RWPE1 (cell line): ENCODE measurements at regions not wholly inside any gene's neighbourhood (a gene's known extent, or its start where the extent isn't known, plus 50 kb on each side); places are given as distances from the start of the nearest gene placed in this dataset.
"Not testable (repeated sequence)": the region's sequence is repeated elsewhere in the genome, so short reads cannot be mapped to it uniquely, and the experiment has no call there.

Source experiments
- CTCF ChIA-PET: fragments of 350-600 bp; sonication (Branson Sonifier 250); formaldehyde crosslinking; extraction: SDS; loops from one replicate; lab custom pipeline; 2021; lab: Yijun Ruan, JAX
- POLR2A ChIA-PET: fragments of 400-600 bp; formaldehyde crosslinking; extraction: SDS; loops from one replicate; lab custom pipeline; 2020; ENCODE audit warnings: antibody characterized with exemption; ENCODE audit not compliant: low non-redundant PET; lab: Yijun Ruan, JAX
- DNase-seq: peaks from one replicate; pipeline ENCODE4 v3.0.0; 2012; ENCODE audit warnings: low spot score
- H3K27ac ChIP-seq: fragments of 450-650 bp; 2 replicates; pipeline ENCODE4 v1.5.1; 2017
- TF ChIP-seq, protein P1 (sequence below): fragments of 450-650 bp; conservative IDR thresholded peaks from 2 replicates; pipeline ENCODE4 v1.5.1; 2017; ENCODE audit warnings: low read depth, mild to moderate bottlenecking

DNA sequence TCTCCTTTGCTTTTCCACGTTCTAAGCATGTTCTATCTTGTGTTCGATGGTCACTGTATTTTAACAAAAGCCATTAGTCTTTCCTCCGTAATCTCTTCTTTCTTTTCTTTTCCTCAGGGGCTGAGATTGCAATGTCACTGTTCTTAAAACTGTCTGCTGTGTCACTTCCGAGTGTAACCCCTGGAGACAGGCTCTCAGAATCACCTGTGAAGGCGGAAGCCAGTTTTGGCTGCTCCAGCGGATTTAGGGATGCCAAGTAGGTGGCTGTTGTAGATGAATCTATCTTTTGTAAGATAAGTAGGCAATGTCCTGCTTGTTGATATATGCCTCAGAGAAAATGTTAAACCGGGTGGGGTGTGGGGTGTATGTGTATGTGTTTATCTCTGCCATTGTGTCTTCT, 94.7 kb upstream of the L3MBTL4 start:
- no peak for DNase-seq
- ChIA-PET CTCF (no interaction called here), POLR2A (no interaction called here)
- TF ChIP-seq, protein P1, sequence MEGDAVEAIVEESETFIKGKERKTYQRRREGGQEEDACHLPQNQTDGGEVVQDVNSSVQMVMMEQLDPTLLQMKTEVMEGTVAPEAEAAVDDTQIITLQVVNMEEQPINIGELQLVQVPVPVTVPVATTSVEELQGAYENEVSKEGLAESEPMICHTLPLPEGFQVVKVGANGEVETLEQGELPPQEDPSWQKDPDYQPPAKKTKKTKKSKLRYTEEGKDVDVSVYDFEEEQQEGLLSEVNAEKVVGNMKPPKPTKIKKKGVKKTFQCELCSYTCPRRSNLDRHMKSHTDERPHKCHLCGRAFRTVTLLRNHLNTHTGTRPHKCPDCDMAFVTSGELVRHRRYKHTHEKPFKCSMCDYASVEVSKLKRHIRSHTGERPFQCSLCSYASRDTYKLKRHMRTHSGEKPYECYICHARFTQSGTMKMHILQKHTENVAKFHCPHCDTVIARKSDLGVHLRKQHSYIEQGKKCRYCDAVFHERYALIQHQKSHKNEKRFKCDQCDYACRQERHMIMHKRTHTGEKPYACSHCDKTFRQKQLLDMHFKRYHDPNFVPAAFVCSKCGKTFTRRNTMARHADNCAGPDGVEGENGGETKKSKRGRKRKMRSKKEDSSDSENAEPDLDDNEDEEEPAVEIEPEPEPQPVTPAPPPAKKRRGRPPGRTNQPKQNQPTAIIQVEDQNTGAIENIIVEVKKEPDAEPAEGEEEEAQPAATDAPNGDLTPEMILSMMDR = no peak
- no peak overlapping the region for H3K27ac ChIP-seq

DNA sequence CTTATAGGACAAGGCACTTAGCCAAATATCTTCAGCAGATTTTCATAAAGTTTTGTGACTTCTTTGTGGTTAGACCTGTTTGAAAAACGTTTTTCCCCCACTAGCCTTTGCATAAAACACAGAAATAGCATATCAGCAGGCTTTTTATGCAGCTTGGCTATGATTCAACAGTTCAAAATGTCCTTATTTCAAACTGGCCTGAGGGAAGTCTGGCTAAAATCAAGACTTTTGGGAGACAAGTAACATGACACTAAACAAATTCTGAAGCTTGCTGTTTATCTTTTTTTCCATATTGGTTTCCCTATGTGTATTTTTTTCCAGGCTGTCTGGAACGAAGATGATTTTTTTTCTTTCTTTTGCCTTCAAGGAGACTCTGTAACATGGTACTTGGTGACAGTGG, 95.1 kb upstream of the L3MBTL4 start:
- H3K27ac ChIP-seq = no peak overlapping the region
- TF ChIP-seq, protein P1 = no peak
- ChIA-PET CTCF (no interaction called here), POLR2A (no interaction called here)
- no peak for DNase-seq

DNA sequence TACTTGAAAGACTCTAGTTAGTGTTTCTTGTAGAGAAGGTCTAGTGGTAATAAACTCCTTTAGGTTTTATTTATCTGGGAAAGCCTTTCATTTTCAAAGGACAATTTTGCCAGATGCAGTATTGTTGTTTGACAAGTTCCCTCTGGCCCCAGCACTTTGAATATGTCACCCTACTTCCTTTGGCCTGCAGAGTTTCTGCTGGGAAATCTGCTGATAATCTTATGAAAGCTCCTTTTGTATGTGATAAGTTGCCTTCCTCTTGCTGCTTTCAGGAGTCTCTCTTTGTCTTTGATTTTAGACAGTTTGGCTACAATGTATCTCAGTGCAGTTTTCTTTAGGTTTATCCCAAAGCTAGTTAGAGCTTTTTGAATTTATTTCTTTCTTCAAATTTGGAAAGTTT, 106.2 kb upstream of the L3MBTL4 start:
- CTCF ChIA-PET = interaction anchor here (0.6 kb wide), 1 partner anchor 402 kb away, joined by 3 read pairs; no protein-coding TSS in a partner anchor

DNA sequence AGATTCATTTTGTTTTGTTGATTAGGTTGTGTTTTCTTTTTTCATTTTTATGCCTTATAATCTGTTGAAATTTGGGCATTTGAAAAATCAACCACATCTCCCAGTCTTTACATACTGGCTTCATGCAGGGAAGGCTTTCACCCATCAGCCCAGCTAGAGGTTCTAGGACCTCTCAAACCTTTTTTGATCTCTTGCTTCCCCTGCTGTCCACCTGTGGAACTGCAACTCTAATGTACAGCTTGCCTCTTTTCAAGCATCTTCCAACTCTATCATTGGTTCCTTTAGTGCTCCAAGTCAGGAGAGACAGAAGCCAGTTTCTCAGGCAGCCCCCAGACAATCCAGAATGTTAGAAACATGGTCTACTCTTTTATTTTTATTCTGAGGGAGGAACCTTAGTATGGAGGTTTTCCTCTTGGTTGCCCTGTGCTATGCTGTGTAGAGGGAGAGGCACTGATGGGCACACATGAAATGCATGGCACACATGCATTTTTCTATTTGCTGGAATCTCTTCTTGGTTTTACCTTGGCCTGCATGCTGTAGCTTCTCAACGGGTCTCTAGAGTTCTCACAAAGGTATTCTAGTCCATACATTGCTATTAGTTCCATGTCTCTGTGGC, 107.2 kb upstream of the L3MBTL4 start:
- no peak overlapping the region for H3K27ac ChIP-seq
- TF ChIP-seq, protein P1 = peak; percentile 44
- CTCF ChIA-PET = interaction anchor here (0.6 to 0.8 kb wide), 3 partner anchors 210 to 998 kb away, joined by 4 to 6 read pairs (median 5); no protein-coding TSS in a partner anchor
- POLR2A ChIA-PET = no interaction called here
- no peak for DNase-seq

More for the DNA sequence above, 106.2 kb upstream of the L3MBTL4 start:
- H3K27ac ChIP-seq = no peak overlapping the region
- POLR2A ChIA-PET = no interaction called here
- no peak for DNase-seq
- TF ChIP-seq, protein P1 = no peak

DNA sequence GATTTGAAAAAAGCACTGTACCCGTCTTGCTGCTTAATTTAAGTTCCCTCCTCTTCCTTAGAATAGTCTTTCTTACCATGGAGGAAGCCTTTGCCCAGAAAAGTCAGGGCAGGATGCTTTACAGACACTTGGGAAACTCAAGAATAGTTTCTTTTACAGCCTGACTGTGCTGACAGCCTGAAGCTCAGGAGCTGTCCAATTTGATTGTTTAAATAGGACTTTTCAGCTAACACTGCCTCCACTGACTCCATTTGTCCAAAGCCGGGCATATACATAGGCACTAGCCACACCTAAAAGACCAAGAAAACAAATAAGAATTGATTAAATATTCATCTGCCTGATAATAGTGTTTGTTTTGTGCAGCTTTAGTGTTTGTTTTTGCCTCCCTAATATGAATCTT, 110.9 kb upstream of the L3MBTL4 start:
- ChIA-PET CTCF (no interaction called here), POLR2A (no interaction called here)
- TF ChIP-seq, protein P1 = no peak
- no peak overlapping the region for H3K27ac ChIP-seq
- no peak for DNase-seq

DNA sequence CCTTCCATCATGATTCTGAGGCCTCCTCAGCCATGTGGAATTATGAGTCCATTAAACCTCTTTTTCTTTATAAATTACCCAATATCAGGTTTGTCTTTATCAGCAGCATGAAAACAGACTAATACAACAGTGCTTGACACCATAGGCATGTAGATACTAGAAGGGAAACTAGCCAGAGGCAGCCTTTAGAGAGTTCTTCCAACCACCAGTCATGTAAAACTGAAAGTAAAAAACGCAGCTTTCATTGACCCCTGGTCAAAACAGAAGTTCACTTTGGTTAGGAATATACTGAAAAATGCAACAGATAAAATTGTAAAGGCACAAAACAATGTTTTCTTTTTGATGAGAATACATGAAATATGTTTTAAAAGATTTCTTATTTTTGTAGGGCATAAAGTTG, 122.8 kb upstream of the L3MBTL4 start:
- DNase-seq = no peak
- TF ChIP-seq, protein P1 = no peak
- H3K27ac ChIP-seq = no peak overlapping the region
- ChIA-PET POLR2A (no interaction called here), CTCF (no interaction called here)

DNA sequence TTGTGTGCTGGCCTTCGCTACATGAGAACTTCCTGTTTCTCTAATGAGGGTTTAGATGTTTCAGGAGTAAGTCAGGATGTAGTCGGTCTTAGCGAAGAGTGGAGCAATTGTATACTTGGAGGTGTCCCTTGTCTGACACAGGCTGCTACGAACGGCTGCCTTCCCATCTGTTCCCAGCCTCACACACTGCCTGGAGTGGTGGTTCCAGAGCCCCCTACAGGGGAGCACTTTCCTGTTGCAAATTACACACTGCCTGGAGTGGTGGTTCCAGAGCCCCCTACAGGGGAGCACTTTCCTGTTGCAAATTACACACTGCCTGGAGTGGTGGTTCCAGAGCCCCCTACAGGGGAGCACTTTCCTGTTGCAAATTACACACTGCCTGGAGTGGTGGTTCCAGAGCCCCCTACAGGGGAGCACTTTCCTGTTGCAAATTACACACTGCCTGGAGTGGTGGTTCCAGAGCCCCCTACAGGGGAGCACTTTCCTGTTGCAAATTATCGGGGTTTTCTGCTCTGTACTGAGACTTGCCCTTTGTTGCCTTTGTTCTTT, 126.5 kb upstream of the L3MBTL4 start:
- H3K27ac ChIP-seq, DNase-seq, POLR2A ChIA-PET: not testable (repeated sequence)
- CTCF ChIA-PET = interaction anchor here (0.7 kb wide), 1 partner anchor 704 kb away, joined by 3 read pairs; no protein-coding TSS in a partner anchor
